Testis (tissue), 2 donors: ENCODE measurements at regions not wholly inside any gene's neighbourhood (a gene's known extent, or its start where the extent isn't known, plus 50 kb on each side); places are given as distances from the start of the nearest gene placed in this dataset.

Experiments
- CTCF ChIP-seq, 3 experiments: fragments of 450-650 bp in 2 of 3; fragments of 200-600 bp in 1 of 3; sonication (generic) in 1 of 3; IDR thresholded peaks; one replicate each; pipeline ENCODE4 v1.5.1; 2016 to 2019; ENCODE audit warnings: antibody characterized with exemption in 3 of 3, mild to moderate bottlenecking in 2 of 3, moderate library complexity in 1 of 3
- POLR2A ChIP-seq: fragments of 450-650 bp; IDR thresholded peaks from one replicate; pipeline ENCODE4 v1.6.1; 2017; ENCODE audit warnings: antibody characterized with exemption, mild to moderate bottlenecking, moderate library complexity

GRCh38 chr7:96414931-96415292 is 93.0 kb upstream of the SLC25A13 start:
- TF ChIP-seq CTCF (IDR thresholded peaks at IDR 0.05) (peak in 2 of 3 experiments; percentile 60 to 72), POLR2A (no peak)
